Panc1 (cell line): ENCODE measurements at regions not wholly inside any gene's neighbourhood (a gene's known extent, or its start where the extent isn't known, plus 50 kb on each side); places are given as distances from the start of the nearest gene placed in this dataset.

Experiments used
- POLR2AphosphoS5 ChIP-seq: IDR thresholded peaks from 2 replicates; pipeline ENCODE4 v1.6.1; 2012; ENCODE audit warnings: mild to moderate bottlenecking, low read depth, low read length, moderate library complexity
- REST ChIP-seq, 2 experiments: IDR thresholded peaks; 2 replicates each; pipeline ENCODE4 v1.6.1; 2011 to 2012; ENCODE audit warnings: low read depth in 2 of 2, control low read depth in 1 of 2, low read length in 1 of 2, mild to moderate bottlenecking in 1 of 2, moderate library complexity in 1 of 2; ENCODE audit not compliant: insufficient read depth in 1 of 2
- SIN3A ChIP-seq: IDR thresholded peaks from 2 replicates; pipeline ENCODE4 v1.6.1; 2012; ENCODE audit warnings: low read depth, mild to moderate bottlenecking, low read length, moderate library complexity, borderline replicate concordance; ENCODE audit not compliant: insufficient read depth
- TCF7L2 ChIP-seq: IDR thresholded peaks from 2 replicates; pipeline ENCODE4 v1.6.1; 2011; ENCODE audit warnings: mild to moderate bottlenecking, low read depth, low read length, inconsistent platforms
- TF ChIP-seq, protein P1 (sequence below): fragments of 450-650 bp; IDR thresholded peaks from 2 replicates; pipeline ENCODE4 v1.5.1; 2017; ENCODE audit warnings: mild to moderate bottlenecking

DNA sequence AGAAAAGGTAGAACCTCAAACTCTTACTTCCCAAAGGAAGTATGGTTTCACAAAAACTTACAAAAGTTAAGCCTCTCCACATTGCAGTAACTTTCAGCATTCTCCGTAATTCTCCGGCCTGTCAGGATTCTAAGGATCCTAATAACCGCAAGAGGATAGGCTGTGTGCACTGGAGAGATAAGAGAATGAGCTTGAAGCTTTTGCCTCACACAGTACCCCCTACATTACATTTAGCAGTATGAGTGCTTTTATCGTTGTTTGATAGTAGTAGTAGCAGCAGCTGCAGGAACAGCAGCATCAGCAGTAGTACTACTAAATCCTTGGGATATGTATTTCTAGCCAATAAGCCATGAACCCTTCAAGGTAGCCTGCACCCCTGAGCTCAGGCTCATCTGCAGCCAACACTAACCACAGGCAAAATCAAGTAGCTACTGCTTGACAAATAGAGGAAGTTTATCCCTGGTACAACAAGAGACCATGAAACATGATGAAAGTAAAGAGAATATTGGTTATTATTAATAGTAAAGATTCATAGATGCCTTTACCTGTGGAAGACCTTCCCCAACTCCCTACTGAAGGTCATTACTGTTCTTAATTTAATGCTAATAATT lies 222.6 kb upstream of the CNTNAP2 start:
- TF ChIP-seq POLR2AphosphoS5 (no peak), SIN3A (no peak), REST (IDR thresholded peaks at IDR 0.05; ENCODE audit: insufficient read depth in 1 of 2, low read depth in 2 of 2, low read length in 1 of 2) (no peak), TCF7L2 (no peak)
- TF ChIP-seq, protein P1, sequence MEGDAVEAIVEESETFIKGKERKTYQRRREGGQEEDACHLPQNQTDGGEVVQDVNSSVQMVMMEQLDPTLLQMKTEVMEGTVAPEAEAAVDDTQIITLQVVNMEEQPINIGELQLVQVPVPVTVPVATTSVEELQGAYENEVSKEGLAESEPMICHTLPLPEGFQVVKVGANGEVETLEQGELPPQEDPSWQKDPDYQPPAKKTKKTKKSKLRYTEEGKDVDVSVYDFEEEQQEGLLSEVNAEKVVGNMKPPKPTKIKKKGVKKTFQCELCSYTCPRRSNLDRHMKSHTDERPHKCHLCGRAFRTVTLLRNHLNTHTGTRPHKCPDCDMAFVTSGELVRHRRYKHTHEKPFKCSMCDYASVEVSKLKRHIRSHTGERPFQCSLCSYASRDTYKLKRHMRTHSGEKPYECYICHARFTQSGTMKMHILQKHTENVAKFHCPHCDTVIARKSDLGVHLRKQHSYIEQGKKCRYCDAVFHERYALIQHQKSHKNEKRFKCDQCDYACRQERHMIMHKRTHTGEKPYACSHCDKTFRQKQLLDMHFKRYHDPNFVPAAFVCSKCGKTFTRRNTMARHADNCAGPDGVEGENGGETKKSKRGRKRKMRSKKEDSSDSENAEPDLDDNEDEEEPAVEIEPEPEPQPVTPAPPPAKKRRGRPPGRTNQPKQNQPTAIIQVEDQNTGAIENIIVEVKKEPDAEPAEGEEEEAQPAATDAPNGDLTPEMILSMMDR, result no peak
